Psoas muscle (tissue), 7 donors: ENCODE measurements at regions not wholly inside any gene's neighbourhood (a gene's known extent, or its start where the extent isn't known, plus 50 kb on each side); places are given as distances from the start of the nearest gene placed in this dataset.

Source experiments
- ATAC-seq, 4 donors: fragments of 200-7000 bp; cut with Tn5 transposase; one replicate each; pipeline ENCODE4 v1.9.1; 2020; ENCODE audit warnings: moderate library complexity in 3 of 4, mild to moderate bottlenecking in 2 of 4
- DNase-seq, 2 donors: peaks; one replicate each; pipeline ENCODE4 v3.0.0-alpha.2; 2020
- H3K27ac ChIP-seq: fragments of 200-600 bp; one replicate; pipeline ENCODE4 v1.8.0; 2022
- H3K27me3 ChIP-seq, 3 donors: fragments of 200-600 bp in 1 of 3; one replicate each; pipeline versions ENCODE4 v1.6.1 to v1.8.0; 2013 to 2022; ENCODE audit warnings: low read length in 2 of 3, mild to moderate bottlenecking in 2 of 3, moderate library complexity in 1 of 3; ENCODE audit not compliant: insufficient read depth in 3 of 3
- H3K36me3 ChIP-seq, 2 donors: fragments of 200-600 bp in 1 of 2; one replicate each; pipeline versions ENCODE4 v1.6.1 to v1.8.0; 2013 to 2022; ENCODE audit warnings: low read depth in 1 of 2, mild to moderate bottlenecking in 1 of 2, moderate library complexity in 1 of 2; ENCODE audit not compliant: insufficient read depth in 1 of 2
- H3K4me1 ChIP-seq: fragments of 200-600 bp; one replicate; pipeline ENCODE4 v1.8.0; 2022
- H3K4me3 ChIP-seq: fragments of 200-600 bp; one replicate; pipeline ENCODE4 v1.8.0; 2022; ENCODE audit warnings: mild to moderate bottlenecking
- H3K9me3 ChIP-seq: fragments of 200-600 bp; one replicate; pipeline ENCODE4 v1.8.0; 2022
- CTCF ChIP-seq: fragments of 200-600 bp; IDR thresholded peaks from one replicate; pipeline ENCODE4 v1.8.0; 2022; ENCODE audit warnings: antibody characterized with exemption
- WGBS, 3 donors: extraction: QIAGEN DNeasy Blood & Tissue Kit; methylation state at CpG; one replicate each; pipeline versions ENCODE4 v1.1.6 to v1.1.7; 2013; 5-methylcytosine and 5-hydroxymethylcytosine counted together
- intact Hi-C, 2 donors: fragments of 100-400 bp; cut with DNase I; formaldehyde crosslinking; loops; one replicate each; pipeline versions ENCODE4 v1.11.0 to v1.14.2; 2022
- donor health status: healthy with polysubstance abuse.
- donor health status: DM: no; HTN: no; CAD: no; lungs with moderate emphysema.
- donor health status: Bipolar disorder and iron deficiency.
- donor health status: healthy.
- donor health status: DM: yes; HTN: yes; CAD: no.
- donor health status: DM: no; HTN: no; CAD: no.
- donor health status: DM: yes; HTN: yes; CAD: no.

- TF ChIP-seq CTCF, result no peak
- no peak overlapping the region for H3K27ac ChIP-seq
- DNase-seq (no peak), ATAC-seq (no peak)
- H3K4me1 ChIP-seq, result no peaks in the 10 kb centered on the region
- 74 to 78% (median 75%) methylated on average over 1 of the region's 1 CpG for WGBS, 3 donors
- H3K4me3 ChIP-seq, result no peak overlapping the region
- H3K27me3 ChIP-seq, result no peaks in the 10 kb centered on the region
- H3K9me3 ChIP-seq, result no peaks in the 10 kb centered on the region
- no peaks in the 10 kb centered on the region for H3K36me3 ChIP-seq
- intact Hi-C loops, result no loop called here
These were observed 505.7 kb upstream of the KIF2B start for GRCh38 chr17:53316988-53317387.

GRCh38 chr17:53316073-53316472, 506.7 kb upstream of the KIF2B start:
- ATAC-seq (no peak), DNase-seq (no peak)
- Histone ChIP-seq H3K9me3 (no peaks in the 10 kb centered on the region), H3K27me3 (no peaks in the 10 kb centered on the region), H3K27ac (no peak overlapping the region), H3K36me3 (no peaks in the 10 kb centered on the region), H3K4me1 (no peaks in the 10 kb centered on the region), H3K4me3 (no peak overlapping the region)
- no peak for TF ChIP-seq CTCF
- WGBS, 3 donors, result 83 to 84% (median 84%) methylated on average over 5 of the region's 5 CpGs
- intact Hi-C loops, result no loop called here

- DNase-seq, result no peak
- WGBS, 3 donors, result 65 to 74% (median 67%) methylated on average over 3 of the region's 3 CpGs
- intact Hi-C loops, result no loop called here
- H3K27me3 ChIP-seq, result no peaks in the 10 kb centered on the region
- no peak overlapping the region for H3K27ac ChIP-seq
- H3K9me3 ChIP-seq, result no peaks in the 10 kb centered on the region
- ATAC-seq, result no peak
- no peak overlapping the region for H3K4me3 ChIP-seq
- no peaks in the 10 kb centered on the region for H3K4me1 ChIP-seq
- no peaks in the 10 kb centered on the region for H3K36me3 ChIP-seq
- no peak for TF ChIP-seq CTCF
These were observed 508.2 kb upstream of the KIF2B start for GRCh38 chr17:53314521-53314920.

GRCh38 chr17:53313746-53314145, 509.0 kb upstream of the KIF2B start:
- H3K27ac ChIP-seq, result no peak overlapping the region
- peaks cover 2% of the 10 kb centered on the region for H3K9me3 ChIP-seq
- intact Hi-C loops, result no loop called here
- H3K36me3 ChIP-seq, result no peaks in the 10 kb centered on the region
- 67 to 71% (median 67%) methylated on average over 2 of the region's 2 CpGs for WGBS, 3 donors
- ATAC-seq, result no peak
- DNase-seq, result no peak
- no peak overlapping the region for H3K4me3 ChIP-seq
- H3K27me3 ChIP-seq, result no peaks in the 10 kb centered on the region
- no peak for TF ChIP-seq CTCF
- H3K4me1 ChIP-seq, result no peaks in the 10 kb centered on the region

GRCh38 chr17:53278466-53278865, 544.3 kb upstream of the KIF2B start:
- no peak for DNase-seq
- Histone ChIP-seq H3K27me3 (no peaks in the 10 kb centered on the region), H3K27ac (no peak overlapping the region), H3K36me3 (no peaks in the 10 kb centered on the region), H3K4me3 (no peak overlapping the region), H3K4me1 (no peaks in the 10 kb centered on the region), H3K9me3 (no peaks in the 10 kb centered on the region)
- no peak for TF ChIP-seq CTCF
- 81 to 89% (median 84%) methylated on average over 1 of the region's 1 CpG for WGBS, 3 donors
- no peak for ATAC-seq
- intact Hi-C loops, result no loop called here
